Activated CD4-positive, CD25-positive, alpha-beta regulatory T cell treated with anti-CD3 and anti-CD28 coated beads, Interleukin-2, amount 50 U/mL, for 24 hours (primary cell): ENCODE measurements at regions not wholly inside any gene's neighbourhood (a gene's known extent, or its start where the extent isn't known, plus 50 kb on each side); places are given as distances from the start of the nearest gene placed in this dataset.

Experiments
- ATAC-seq, 2 donors: fragments of 150-1000 bp; cut with Tn5 transposase; one replicate each; pipeline ENCODE4 v1.10.0; 2021; ENCODE audit warnings: mild to moderate bottlenecking in 1 of 2, moderate library complexity in 1 of 2

- no peak for ATAC-seq
Measured at GRCh38 chr15:31513178-31513577, 186.5 kb downstream of the KLF13 start.

- no peak for ATAC-seq
Measured at GRCh38 chr15:31516440-31516839, 189.8 kb downstream of the KLF13 start.

- no peak for ATAC-seq
Measured at GRCh38 chr15:31516874-31517273, 190.2 kb downstream of the KLF13 start.

DNA sequence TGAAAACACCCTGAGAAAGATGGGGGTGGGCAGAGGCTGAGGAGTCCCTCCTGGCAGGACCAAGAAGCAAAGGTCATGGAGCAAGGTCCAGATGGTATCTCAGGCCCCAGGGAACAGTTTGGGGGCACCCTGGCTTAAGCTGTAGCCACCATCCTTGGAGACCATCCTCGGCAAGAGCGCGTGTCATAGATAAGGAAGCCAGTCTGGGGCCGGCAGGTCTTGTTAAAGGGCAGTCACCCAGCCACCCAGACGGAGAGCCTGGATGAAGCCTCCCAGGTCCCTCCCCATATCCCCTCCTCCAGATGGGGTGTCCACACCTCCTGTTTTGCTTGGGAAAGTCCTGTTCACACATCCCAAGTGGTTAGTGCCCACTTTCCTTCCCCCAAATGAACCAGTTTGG lies 191.1 kb downstream of the KLF13 start:
- no peak for ATAC-seq

DNA sequence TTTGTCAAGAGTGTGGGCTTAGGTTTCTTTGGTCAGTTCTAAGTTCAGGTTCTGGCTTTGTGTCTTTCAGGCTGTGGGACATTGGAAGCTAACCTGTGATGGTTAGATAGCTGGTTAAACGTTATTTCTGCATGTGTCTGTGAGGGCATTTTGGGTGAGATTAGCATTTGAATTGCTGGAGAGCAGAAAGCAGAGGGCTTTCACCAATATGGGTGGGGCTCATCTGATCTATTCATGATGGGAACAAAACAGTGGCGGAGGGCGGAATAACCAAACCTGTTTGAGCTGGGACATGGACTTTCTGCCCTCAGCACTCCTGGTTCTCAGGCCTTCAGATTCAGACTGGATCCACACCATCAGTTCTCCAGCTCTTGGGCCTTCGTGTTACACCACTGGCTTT lies 195.4 kb downstream of the KLF13 start:
- ATAC-seq = no peak

DNA sequence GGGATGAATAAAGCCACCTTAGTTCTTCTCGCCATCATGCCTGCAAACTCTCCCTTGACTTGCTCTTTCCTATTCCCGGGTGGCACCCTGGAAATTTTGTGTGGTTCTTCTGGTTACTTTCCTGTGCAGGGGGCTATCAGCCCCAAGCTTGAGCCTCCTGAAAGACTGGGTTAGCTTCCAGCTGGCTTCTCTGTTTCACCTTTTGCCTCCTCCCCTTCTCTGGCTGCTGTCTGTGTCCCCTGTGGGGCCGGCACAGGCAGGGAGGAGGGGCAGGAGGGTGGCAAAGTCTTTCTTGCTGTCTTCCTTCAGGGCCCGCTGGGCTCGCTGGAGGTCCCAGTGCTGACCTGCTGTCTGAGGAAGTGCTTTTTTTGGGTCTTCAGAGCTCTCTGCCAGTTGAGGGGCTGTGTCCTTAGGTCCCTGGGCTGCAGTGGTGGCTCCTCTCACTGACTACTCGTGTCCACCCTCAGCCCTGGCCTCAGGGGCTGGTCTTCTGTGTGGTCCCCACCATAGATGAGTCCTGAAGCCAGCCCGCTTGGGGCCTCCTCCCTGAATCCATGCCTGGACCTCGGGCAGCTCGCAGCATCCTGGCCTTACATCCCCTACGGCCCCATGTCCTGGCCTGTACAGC lies 196.5 kb downstream of the KLF13 start:
- ATAC-seq = no peak

DNA sequence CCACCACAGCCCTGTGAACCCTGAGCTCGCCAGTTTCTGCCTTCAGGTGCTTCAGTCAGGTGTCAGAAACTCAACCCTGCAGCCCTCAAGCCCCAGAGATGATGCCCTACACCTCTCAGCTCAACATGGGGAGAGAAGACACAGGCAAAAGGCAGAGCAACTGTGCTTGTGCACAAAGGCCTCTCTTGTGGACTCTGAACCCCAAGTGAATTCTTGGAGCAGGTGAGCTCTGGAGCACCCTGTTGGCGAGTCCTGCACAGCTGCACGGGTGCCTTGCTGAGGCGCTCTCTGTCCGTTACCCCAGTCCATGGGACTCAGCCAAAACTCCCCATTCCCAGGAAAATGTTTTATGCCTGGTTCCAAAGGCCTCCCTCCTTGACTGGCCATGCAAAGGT lies 197.0 kb downstream of the KLF13 start:
- no peak for ATAC-seq

DNA sequence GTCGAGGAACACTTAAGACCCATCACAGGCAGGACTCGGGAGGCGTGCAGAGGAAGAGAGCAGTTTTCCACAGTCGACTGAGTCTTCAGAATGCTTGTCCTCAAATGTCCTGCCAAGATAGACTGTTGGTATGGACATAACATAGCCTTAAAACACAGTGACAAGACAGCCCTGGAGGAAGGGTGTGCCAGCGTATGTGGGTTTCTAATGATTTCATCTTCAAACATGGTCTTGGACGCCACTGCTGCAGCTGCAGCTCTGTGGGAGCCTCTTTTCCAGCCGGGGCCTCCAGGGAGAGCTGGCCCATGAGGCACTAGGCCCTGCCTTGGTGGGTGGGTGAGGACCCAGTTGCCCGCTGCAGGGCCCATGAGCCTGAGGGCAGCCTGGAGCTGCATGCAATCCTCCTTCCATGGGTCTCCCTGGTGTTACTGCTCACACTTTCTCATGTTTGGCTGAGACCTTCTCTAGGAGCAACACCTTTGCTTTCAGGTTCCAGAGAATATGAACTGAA lies 198.6 kb downstream of the KLF13 start:
- ATAC-seq = no peak

GRCh38 chr15:31525988-31526665 lies 199.5 kb downstream of the KLF13 start:
- ATAC-seq = no peak

GRCh38 chr15:31526916-31527690 lies 200.5 kb downstream of the KLF13 start:
- ATAC-seq = no peak

- ATAC-seq = no peak
Measured at GRCh38 chr15:31528846-31529245, 202.2 kb downstream of the KLF13 start.

DNA sequence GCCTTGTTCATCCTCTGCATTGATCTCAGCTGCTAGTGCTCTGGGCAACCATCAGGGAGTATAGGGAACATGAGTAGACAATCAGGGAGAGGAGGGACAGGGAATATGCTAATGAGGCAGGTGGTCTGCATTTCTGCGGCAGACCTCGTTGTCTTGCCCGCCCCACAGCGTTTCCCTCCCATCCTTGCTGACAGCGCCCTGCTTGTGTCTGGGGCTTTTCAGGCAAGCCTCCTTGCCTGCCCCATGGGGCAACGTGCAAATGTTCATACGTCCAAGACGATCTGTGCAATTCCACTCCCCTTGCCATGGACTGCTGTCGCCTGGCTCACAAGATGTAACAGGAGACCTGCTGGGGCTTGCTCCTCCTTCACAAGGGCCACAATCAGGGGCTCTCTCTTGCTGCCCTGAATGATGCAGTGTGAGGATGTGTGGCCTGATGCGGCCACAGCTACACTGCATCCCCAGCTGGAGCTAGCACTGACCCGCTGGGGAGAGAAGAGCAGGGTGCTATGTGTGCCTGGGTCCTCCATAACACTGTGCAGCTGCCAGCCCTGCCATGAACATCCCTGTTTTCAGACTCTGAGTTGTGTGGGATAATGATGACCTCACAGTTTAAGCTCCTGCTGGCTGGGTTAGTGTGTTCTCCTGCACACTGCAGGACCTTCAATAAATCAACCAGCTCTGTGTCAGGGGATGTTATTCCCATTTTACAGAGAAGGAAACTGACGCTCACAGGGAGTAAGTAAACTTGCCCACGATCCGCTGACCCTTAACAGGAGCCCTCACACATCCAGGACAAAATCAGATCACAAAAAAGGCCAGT lies 211.3 kb downstream of the KLF13 start:
- ATAC-seq = no peak

- ATAC-seq = no peak
Measured at GRCh38 chr15:31540633-31541032, 214.0 kb downstream of the KLF13 start.

GRCh38 chr15:31544361-31544760 lies 217.7 kb downstream of the KLF13 start:
- ATAC-seq = peak; percentile 33 to 66

- peak; percentile 39 to 60 for ATAC-seq
Measured at GRCh38 chr15:31545257-31545656, 218.6 kb downstream of the KLF13 start.

DNA sequence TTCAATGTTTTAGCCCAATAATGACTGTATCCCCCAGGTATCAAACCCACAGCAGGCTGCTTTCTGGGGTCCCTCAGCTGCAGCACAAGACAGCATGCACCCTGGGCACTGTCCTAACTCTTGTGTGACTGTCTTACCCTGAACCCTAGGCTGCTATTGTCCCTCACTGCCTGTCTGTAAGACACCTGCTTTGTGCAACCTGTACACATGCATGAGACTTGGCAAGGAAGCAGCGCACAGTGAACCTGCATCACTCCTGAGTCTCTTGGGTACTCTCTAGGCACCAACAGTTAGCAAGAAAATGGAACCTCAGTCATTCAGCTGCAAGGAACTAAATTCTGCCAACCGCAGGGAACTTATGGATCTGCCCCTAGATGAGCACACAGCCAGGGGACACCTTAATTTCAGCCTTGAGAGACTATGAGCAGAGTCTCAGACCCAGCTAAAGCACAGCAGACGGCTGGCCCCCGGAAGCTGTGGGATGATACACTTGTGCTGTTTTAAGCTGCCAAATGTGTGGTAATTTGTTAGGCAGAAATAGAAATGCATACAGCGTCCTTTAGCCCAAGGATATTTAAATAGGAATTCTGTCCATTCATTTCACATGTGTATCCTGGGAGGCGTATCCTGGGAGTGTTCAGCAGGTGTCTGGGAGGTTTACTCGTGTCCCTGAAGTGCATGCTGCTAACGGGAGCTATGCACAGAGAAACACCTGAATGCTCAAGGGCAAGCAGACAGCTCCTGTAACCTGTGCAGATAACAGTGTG lies 223.8 kb downstream of the KLF13 start:
- ATAC-seq = no peak

DNA sequence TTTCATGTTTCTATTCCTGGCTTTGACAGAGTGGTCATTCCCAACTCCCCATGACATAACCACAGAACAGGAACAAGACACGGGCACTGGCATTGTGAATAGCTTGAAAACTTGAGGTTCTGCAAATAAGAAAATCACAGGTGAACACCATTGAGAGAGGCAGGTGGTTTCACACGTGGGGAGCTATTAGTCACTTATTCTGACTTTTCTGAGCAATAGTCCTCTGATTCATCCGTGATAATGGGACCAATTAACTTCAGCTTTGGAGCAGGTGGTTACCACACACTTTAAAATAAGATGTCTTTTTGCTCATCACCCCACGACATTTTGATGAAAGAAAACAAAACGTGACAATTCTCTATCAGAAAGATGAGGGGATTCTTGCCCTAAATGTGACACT lies 224.7 kb downstream of the KLF13 start:
- peak; percentile 88 to 89 for ATAC-seq

DNA sequence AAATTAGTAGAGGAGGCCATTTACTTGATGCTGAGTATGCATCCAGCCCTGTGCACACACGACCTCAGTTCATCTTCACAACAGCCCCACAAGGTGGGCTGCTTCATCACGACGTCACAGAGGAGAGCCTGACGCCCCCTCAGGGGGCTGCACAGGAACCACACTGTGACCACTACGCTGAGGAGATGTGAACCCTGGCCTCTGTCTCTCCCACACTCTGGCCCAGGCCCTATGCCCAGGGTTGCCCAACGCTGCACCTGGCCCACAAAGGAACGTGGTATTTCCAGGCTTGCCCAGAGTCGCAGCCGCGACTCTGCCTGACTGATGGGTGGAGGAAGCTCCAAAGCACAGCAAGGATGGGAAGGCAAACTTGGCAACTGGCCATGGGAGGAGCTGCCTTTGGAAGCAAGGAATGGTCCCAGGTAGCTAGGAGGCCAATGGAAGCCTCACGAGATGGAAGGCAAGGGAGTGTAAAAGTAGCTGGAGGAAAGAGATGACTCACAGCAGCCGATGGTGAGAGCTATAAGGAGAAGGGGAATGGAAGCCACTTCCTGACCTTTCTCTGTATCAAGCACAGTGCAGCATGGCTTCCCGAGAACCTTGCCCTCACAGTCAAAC lies 226.0 kb downstream of the KLF13 start:
- no peak for ATAC-seq

GRCh38 chr15:31554261-31554660 lies 227.6 kb downstream of the KLF13 start:
- no peak for ATAC-seq

DNA sequence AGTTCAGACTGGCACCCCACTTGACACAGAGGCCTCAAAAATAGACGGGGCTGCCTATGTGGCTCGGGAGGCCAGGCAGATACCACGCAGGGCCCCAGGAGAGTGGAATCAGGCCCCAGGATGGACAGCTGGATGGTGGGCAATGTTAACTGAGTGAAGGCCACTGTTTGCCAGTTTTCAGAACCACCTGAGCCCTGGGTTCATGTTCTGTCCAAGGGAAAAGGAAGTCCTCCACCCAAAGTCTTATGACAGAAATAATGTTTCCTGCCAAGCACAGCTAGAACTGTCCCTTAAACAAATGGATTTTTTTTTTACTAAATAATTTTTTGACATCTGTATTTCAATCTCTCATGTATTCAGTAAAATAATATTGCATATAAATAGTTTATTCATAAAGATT lies 228.4 kb downstream of the KLF13 start:
- no peak for ATAC-seq

DNA sequence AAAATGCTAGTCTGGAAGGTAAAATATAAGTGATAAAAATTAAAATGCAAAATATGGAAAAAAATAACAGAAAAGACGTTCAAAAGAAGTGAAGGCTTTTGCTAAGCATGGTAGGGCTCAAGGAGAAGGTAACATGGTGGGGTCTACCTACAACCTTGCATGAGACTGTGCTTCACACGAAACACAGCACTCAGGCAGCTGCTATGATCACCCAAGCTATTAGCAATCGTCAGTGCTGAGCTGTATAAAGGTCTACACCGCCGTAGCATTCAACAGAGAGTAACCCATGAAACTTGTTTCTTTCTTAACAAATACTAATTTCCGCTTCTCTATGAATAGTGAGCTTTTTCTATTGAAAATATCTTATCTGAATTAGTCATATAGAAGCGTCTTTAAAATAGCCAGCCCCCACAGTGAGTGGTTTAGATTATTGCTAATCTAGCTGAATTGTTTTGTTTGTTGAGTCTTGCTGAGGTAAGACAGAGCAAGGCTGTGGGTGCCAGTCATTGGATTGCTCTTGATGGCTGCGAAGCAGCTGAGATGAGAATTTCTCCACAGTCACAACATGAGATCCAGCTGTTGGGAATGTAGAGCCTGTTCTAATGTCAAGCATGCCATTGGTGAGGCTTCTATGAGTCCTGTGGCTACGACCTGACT lies 230.0 kb downstream of the KLF13 start:
- ATAC-seq = peak; percentile 68 to 78
